ENCODE measurements at regions not wholly inside any gene's neighbourhood (a gene's known extent, or its start where the extent isn't known, plus 50 kb on each side); places are given as distances from the start of the nearest gene placed in this dataset.

- Histone ChIP-seq H3K9me3 (no peaks in the 10 kb centered on the region), H3K36me3 (no peaks in the 10 kb centered on the region), H3K27me3 (no peaks in the 10 kb centered on the region), H3K27ac (no peak overlapping the region), H3K4me1 (no peaks in the 10 kb centered on the region), H3K4me3 (no peak overlapping the region)
- no peak for DNase-seq
- TF ChIP-seq POLR2A (IDR thresholded peaks at IDR 0.05) (no peak), CTCF (IDR thresholded peaks at IDR 0.05) (no peak)
- intact Hi-C loops (cut with DNase I; ENCODE audit: low total_unique reads), result no loop called here
Observed at GRCh38 chr5:101943784-101944183, 352.3 kb downstream of the SLCO4C1 start.

- TF ChIP-seq CTCF (IDR thresholded peaks at IDR 0.05) (no peak), POLR2A (IDR thresholded peaks at IDR 0.05) (no peak)
- Histone ChIP-seq H3K4me3 (no peak overlapping the region), H3K36me3 (no peaks in the 10 kb centered on the region), H3K9me3 (no peaks in the 10 kb centered on the region), H3K27me3 (no peaks in the 10 kb centered on the region), H3K27ac (no peak overlapping the region), H3K4me1 (no peaks in the 10 kb centered on the region)
- intact Hi-C loops (cut with DNase I; ENCODE audit: low total_unique reads), result no loop called here
- no peak for DNase-seq
Observed at GRCh38 chr5:101942321-101942882, 353.7 kb downstream of the SLCO4C1 start.

GRCh38 chr5:101937041-101937440, 359.0 kb downstream of the SLCO4C1 start:
- no peak for DNase-seq
- Histone ChIP-seq H3K27me3 (no peaks in the 10 kb centered on the region), H3K36me3 (no peaks in the 10 kb centered on the region), H3K9me3 (no peaks in the 10 kb centered on the region), H3K4me1 (no peaks in the 10 kb centered on the region), H3K27ac (no peak overlapping the region), H3K4me3 (no peak overlapping the region)
- intact Hi-C loops (cut with DNase I; ENCODE audit: low total_unique reads), result no loop called here
- TF ChIP-seq CTCF (IDR thresholded peaks at IDR 0.05), result no peak

GRCh38 chr5:101935086-101935485, 361.0 kb downstream of the SLCO4C1 start:
- H3K9me3 ChIP-seq, result no peaks in the 10 kb centered on the region
- no peaks in the 10 kb centered on the region for H3K27me3 ChIP-seq
- no peaks in the 10 kb centered on the region for H3K4me1 ChIP-seq
- H3K36me3 ChIP-seq, result no peaks in the 10 kb centered on the region
- TF ChIP-seq POLR2A (IDR thresholded peaks at IDR 0.05), result no peak
- no peak for TF ChIP-seq CTCF (IDR thresholded peaks at IDR 0.05)
- H3K4me3 ChIP-seq, result no peak overlapping the region
- no peak overlapping the region for H3K27ac ChIP-seq
- DNase-seq, result no peak
- intact Hi-C loops (cut with DNase I; ENCODE audit: low total_unique reads), result no loop called here

DNA sequence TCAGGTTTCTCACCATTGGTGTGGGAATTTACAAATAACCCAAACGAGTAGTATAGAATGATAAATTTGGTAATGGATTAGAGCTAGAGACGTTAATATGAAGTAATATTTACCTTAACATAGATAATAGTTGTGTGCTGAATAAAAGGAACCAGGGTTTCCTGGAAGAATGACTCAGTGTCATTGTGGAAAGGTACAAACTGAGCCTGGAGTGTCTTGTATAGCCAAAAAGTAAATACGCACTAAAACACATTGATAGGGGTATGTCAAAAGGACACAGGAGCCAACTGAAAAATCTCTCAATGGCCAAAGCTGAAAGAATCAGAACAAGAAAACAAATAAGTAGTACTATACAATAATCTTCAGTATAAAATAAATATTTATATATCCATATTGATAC, 363.5 kb downstream of the SLCO4C1 start:
- Histone ChIP-seq H3K27me3 (no peaks in the 10 kb centered on the region), H3K4me1 (no peaks in the 10 kb centered on the region), H3K4me3 (no peak overlapping the region), H3K9me3 (no peaks in the 10 kb centered on the region), H3K27ac (no peak overlapping the region), H3K36me3 (no peaks in the 10 kb centered on the region)
- no peak for DNase-seq
- TF ChIP-seq CTCF (IDR thresholded peaks at IDR 0.05), result no peak
- TF ChIP-seq POLR2A (IDR thresholded peaks at IDR 0.05), result no peak
- intact Hi-C loops (cut with DNase I; ENCODE audit: low total_unique reads), result no loop called here

Measured in uterus (tissue), 3 donors.